Endodermal cell (in vitro differentiated cells): ENCODE measurements at regions not wholly inside any gene's neighbourhood (a gene's known extent, or its start where the extent isn't known, plus 50 kb on each side); places are given as distances from the start of the nearest gene placed in this dataset.

Experiments used
- DNase-seq: peaks from one replicate; pipeline ENCODE4 v3.0.0-alpha.2; 2017
- H3K27ac ChIP-seq: 2 replicates; pipeline ENCODE4 v1.5.1; 2013; ENCODE audit warnings: mild to moderate bottlenecking, low read depth, low read length, moderate library complexity
- H3K27me3 ChIP-seq: 2 replicates; pipeline ENCODE4 v1.6.1; 2013; ENCODE audit warnings: mild to moderate bottlenecking, low read length, moderate library complexity; ENCODE audit not compliant: insufficient read depth, control insufficient read depth, poor library complexity, severe bottlenecking
- H3K36me3 ChIP-seq: 2 replicates; pipeline ENCODE4 v1.7.0; 2013; ENCODE audit warnings: mild to moderate bottlenecking, low read length, moderate library complexity; ENCODE audit not compliant: control insufficient read depth, insufficient read depth
- H3K4me1 ChIP-seq: one replicate; pipeline ENCODE4 v1.7.0; 2013; ENCODE audit warnings: low read length; ENCODE audit not compliant: control insufficient read depth, insufficient read depth
- H3K4me3 ChIP-seq: 2 replicates; pipeline ENCODE4 v1.5.1; 2013; ENCODE audit warnings: mild to moderate bottlenecking, low read length, moderate library complexity
- H3K9ac ChIP-seq: 2 replicates; pipeline ENCODE4 v1.6.1; 2013; ENCODE audit warnings: mild to moderate bottlenecking, low read length, moderate library complexity; ENCODE audit not compliant: poor library complexity, severe bottlenecking; ENCODE audit errors: extremely low read depth
- H3K9me3 ChIP-seq: 2 replicates; pipeline ENCODE4 v1.6.1; 2013; ENCODE audit warnings: mild to moderate bottlenecking, low read length, moderate library complexity; ENCODE audit not compliant: control insufficient read depth
- H3K27ac Mint-ChIP-seq: 2 replicates; pipeline ENCODE4 v1.8.0; 2020; ENCODE audit warnings: mixed read lengths
- H3K27me3 Mint-ChIP-seq: 2 replicates; pipeline ENCODE4 v1.8.0; 2021; ENCODE audit warnings: mild to moderate bottlenecking, mixed read lengths; ENCODE audit not compliant: insufficient read depth
- H3K36me3 Mint-ChIP-seq: 2 replicates; pipeline ENCODE4 v1.8.0; 2020; ENCODE audit warnings: low read depth, mixed read lengths
- H3K4me1 Mint-ChIP-seq: 2 replicates; pipeline ENCODE4 v1.8.0; 2020; ENCODE audit warnings: mixed read lengths
- H3K4me3 Mint-ChIP-seq: 2 replicates; pipeline ENCODE4 v1.8.0; 2020; ENCODE audit warnings: mild to moderate bottlenecking, moderate library complexity, mixed read lengths
- H3K9me3 Mint-ChIP-seq: 2 replicates; pipeline ENCODE4 v1.8.0; 2020; ENCODE audit warnings: mild to moderate bottlenecking, mixed read lengths
- CTCF ChIP-seq: fragments of 200-600 bp; sonication (generic); conservative IDR thresholded peaks from 2 replicates; pipeline ENCODE4 v1.5.0; 2021; ENCODE audit warnings: antibody characterized with exemption, mild to moderate bottlenecking
- WGBS, 2 experiments: methylation state at CpG; one replicate each; pipeline versions ENCODE4 v1.1.5 to v1.1.7; 2013; ENCODE audit warnings: missing lambda C conversion rate in 2 of 2, mixed read lengths in 1 of 2; ENCODE audit not compliant: insufficient coverage in 1 of 2, insufficient read length in 1 of 2; 5-methylcytosine and 5-hydroxymethylcytosine counted together

GRCh38 chr17:64783556-64784352 is 121.6 kb upstream of the SMURF2 start:
- Mint-ChIP-seq H3K36me3 (peaks cover 12% of the 10 kb centered on the region), H3K27me3 (peaks cover 45% of the 10 kb centered on the region), H3K4me1 (peaks cover 8% of the 10 kb centered on the region), H3K9me3 (no peaks in the 10 kb centered on the region), H3K27ac (no peak overlapping the region), H3K4me3 (no peak overlapping the region)
- H3K4me1 ChIP-seq, result no peaks in the 10 kb centered on the region
- H3K9ac ChIP-seq, result no peak overlapping the region
- H3K27me3 ChIP-seq, result peaks cover 36% of the 10 kb centered on the region
- TF ChIP-seq CTCF, result no peak
- H3K27ac ChIP-seq, result no peak overlapping the region
- no peak overlapping the region for H3K4me3 ChIP-seq
- WGBS, 2 experiments, result 91 to 97% methylated on average over 10 to 14 of the region's 14 CpGs
- no peaks in the 10 kb centered on the region for H3K9me3 ChIP-seq
- DNase-seq, result no peak
- H3K36me3 ChIP-seq, result peaks cover 6% of the 10 kb centered on the region

DNA sequence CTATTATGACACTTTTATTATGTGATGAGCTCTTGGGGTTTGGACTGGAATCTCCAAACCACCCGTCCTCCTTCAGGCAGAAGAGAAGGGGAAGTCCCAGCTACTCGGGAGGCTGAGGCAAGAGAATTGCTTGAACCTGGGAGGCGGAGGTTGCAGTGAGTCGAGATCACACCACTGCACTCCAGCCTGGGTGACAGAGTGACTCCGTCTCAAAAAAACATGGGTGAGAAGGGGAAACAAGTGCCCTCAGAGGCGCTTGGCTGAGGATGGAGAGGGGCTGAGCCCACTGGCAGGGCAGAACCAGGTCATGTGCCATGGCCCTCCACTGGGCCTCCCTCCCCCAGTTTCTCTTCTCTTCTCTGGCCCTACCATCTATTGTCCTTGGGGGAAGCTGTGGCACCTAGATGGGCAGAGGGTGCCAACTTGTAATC is 120.9 kb upstream of the SMURF2 start:
- no peak overlapping the region for H3K4me3 Mint-ChIP-seq
- WGBS, 2 experiments, result 92 to 94% methylated on average over 5 to 6 of the region's 6 CpGs
- no peak overlapping the region for H3K27ac Mint-ChIP-seq
- H3K36me3 Mint-ChIP-seq, result peaks cover 12% of the 10 kb centered on the region
- no peak for TF ChIP-seq CTCF
- H3K4me1 ChIP-seq, result no peaks in the 10 kb centered on the region
- H3K4me3 ChIP-seq, result no peak overlapping the region
- peaks cover 6% of the 10 kb centered on the region for H3K36me3 ChIP-seq
- H3K27me3 ChIP-seq, result peaks cover 43% of the 10 kb centered on the region
- no peaks in the 10 kb centered on the region for H3K9me3 Mint-ChIP-seq
- peaks cover 8% of the 10 kb centered on the region for H3K4me1 Mint-ChIP-seq
- DNase-seq, result no peak
- H3K9me3 ChIP-seq, result no peaks in the 10 kb centered on the region
- no peak overlapping the region for H3K27ac ChIP-seq
- peaks cover 49% of the 10 kb centered on the region for H3K27me3 Mint-ChIP-seq
- H3K9ac ChIP-seq, result no peak overlapping the region

- Mint-ChIP-seq H3K36me3 (peaks cover 12% of the 10 kb centered on the region), H3K27me3 (peaks cover 60% of the 10 kb centered on the region), H3K27ac (no peak overlapping the region), H3K4me1 (peaks cover 18% of the 10 kb centered on the region), H3K9me3 (no peaks in the 10 kb centered on the region), H3K4me3 (peak overlapping the region; percentile 62)
- H3K36me3 ChIP-seq, result peaks cover 6% of the 10 kb centered on the region
- H3K9me3 ChIP-seq, result no peaks in the 10 kb centered on the region
- peak; percentile 69 for DNase-seq
- H3K4me1 ChIP-seq, result peaks cover 4% of the 10 kb centered on the region
- no peak overlapping the region for H3K9ac ChIP-seq
- no peak overlapping the region for H3K27ac ChIP-seq
- H3K27me3 ChIP-seq, result peaks cover 53% of the 10 kb centered on the region
- TF ChIP-seq CTCF, result no peak
- 49 to 71% methylated on average over 6 to 17 of the region's 17 CpGs for WGBS, 2 experiments
- H3K4me3 ChIP-seq, result no peak overlapping the region
Measured at GRCh38 chr17:64781810-64782555, 119.9 kb upstream of the SMURF2 start.
